Mesothelial cell of epicardium (in vitro differentiated cells): ENCODE measurements at regions not wholly inside any gene's neighbourhood (a gene's known extent, or its start where the extent isn't known, plus 50 kb on each side); places are given as distances from the start of the nearest gene placed in this dataset.

Source experiments
- DNase-seq, 2 experiments: peaks; one replicate each; pipeline ENCODE4 v3.0.0; 2021; ENCODE audit warnings: low spot score in 2 of 2; ENCODE audit not compliant: unreplicated experiment in 2 of 2
- H3K27ac Mint-ChIP-seq: 2 replicates; pipeline ENCODE4 v1.8.0; 2021; ENCODE audit warnings: mixed read lengths
- H3K27me3 Mint-ChIP-seq: 2 replicates; pipeline ENCODE4 v1.8.0; 2021; ENCODE audit warnings: low read depth, mixed read lengths
- H3K36me3 Mint-ChIP-seq: 2 replicates; pipeline ENCODE4 v1.8.0; 2021; ENCODE audit warnings: mixed read lengths
- H3K4me1 Mint-ChIP-seq: 2 replicates; pipeline ENCODE4 v1.8.0; 2021; ENCODE audit warnings: mixed read lengths
- H3K4me3 Mint-ChIP-seq: 2 replicates; pipeline ENCODE4 v1.8.0; 2021; ENCODE audit warnings: mild to moderate bottlenecking, moderate library complexity, mixed read lengths
- H3K9me3 Mint-ChIP-seq: 2 replicates; pipeline ENCODE4 v1.8.0; 2021; ENCODE audit warnings: mixed read lengths
- CTCF ChIP-seq: fragments of 200-600 bp; sonication (generic); IDR thresholded peaks from one replicate; pipeline ENCODE4 v1.5.0; 2021; ENCODE audit warnings: antibody characterized with exemption; ENCODE audit not compliant: unreplicated experiment

- TF ChIP-seq CTCF, result no peak
- Mint-ChIP-seq H3K4me3 (no peak overlapping the region), H3K36me3 (no peaks in the 10 kb centered on the region), H3K9me3 (no peaks in the 10 kb centered on the region), H3K27ac (no peak overlapping the region), H3K27me3 (peaks cover 15% of the 10 kb centered on the region), H3K4me1 (peaks cover 65% of the 10 kb centered on the region)
- DNase-seq, result no peak
Measured at GRCh38 chr14:22508662-22509035, 80.4 kb downstream of the DAD1 start.

DNA sequence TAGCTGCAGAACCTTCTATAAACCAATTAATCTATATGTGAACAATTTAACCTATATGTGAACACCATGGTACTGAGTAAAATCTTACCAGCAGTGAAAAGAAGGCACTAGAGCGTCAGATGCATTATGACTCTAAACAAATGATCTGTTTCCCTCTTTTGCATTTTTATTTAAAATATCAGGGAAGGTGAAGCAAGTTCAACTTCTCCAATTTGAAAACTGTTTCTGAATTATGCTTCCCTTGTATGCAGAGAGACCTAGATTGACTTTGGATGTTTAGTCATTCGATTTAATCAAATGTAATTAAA is 80.9 kb downstream of the DAD1 start:
- H3K36me3 Mint-ChIP-seq, result no peaks in the 10 kb centered on the region
- H3K27me3 Mint-ChIP-seq, result peaks cover 15% of the 10 kb centered on the region
- H3K4me3 Mint-ChIP-seq, result no peak overlapping the region
- peaks cover 59% of the 10 kb centered on the region for H3K4me1 Mint-ChIP-seq
- no peak for DNase-seq
- H3K9me3 Mint-ChIP-seq, result no peaks in the 10 kb centered on the region
- no peak for TF ChIP-seq CTCF
- no peak overlapping the region for H3K27ac Mint-ChIP-seq

GRCh38 chr14:22506778-22507351 is 82.2 kb downstream of the DAD1 start:
- Mint-ChIP-seq H3K4me3 (no peak overlapping the region), H3K4me1 (peaks cover 63% of the 10 kb centered on the region), H3K36me3 (no peaks in the 10 kb centered on the region), H3K27me3 (peaks cover 15% of the 10 kb centered on the region), H3K9me3 (no peaks in the 10 kb centered on the region), H3K27ac (peak overlapping the region; percentile 8)
- DNase-seq, result no peak
- no peak for TF ChIP-seq CTCF

- H3K4me3 Mint-ChIP-seq, result no peak overlapping the region
- H3K9me3 Mint-ChIP-seq, result no peaks in the 10 kb centered on the region
- no peak for TF ChIP-seq CTCF
- DNase-seq, result no peak
- peaks cover 63% of the 10 kb centered on the region for H3K4me1 Mint-ChIP-seq
- peaks cover 16% of the 10 kb centered on the region for H3K27me3 Mint-ChIP-seq
- no peaks in the 10 kb centered on the region for H3K36me3 Mint-ChIP-seq
- H3K27ac Mint-ChIP-seq, result peak overlapping the region; percentile 18
Measured at GRCh38 chr14:22506378-22506710, 82.7 kb downstream of the DAD1 start.

DNA sequence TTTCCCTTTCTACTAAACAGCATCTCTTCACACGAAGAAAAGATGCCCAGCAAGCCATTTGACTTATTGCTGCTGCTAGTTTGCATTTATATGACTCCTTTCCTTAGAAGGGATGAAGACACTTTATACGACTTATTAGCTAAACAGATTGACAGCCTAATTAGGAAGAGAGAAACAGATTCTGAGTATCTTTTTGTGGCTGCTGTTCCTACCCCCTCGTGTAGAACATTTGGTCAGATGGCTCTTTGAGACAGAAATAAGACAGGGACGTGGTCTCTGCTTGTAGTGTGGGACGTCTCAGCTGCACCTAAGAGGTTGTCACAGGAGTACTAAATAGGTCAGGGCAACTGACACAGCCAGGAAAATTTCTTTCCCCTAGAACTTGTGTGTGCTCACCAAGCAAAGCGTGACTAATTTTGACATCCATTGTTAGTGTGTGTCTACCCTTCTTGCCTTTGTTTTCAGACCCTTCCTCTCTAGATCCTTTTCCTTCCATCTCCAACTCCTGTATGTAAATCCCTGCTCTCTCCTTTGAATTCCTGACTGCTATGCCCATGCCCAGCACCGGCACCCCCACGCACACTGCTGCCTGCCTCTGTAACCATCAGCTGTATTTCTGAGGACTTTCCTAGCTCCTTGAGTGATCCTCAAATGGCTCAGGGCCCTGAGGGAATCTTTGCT is 83.2 kb downstream of the DAD1 start:
- H3K4me1 Mint-ChIP-seq, result peaks cover 60% of the 10 kb centered on the region
- TF ChIP-seq CTCF, result no peak
- H3K9me3 Mint-ChIP-seq, result no peaks in the 10 kb centered on the region
- H3K27me3 Mint-ChIP-seq, result peaks cover 21% of the 10 kb centered on the region
- no peaks in the 10 kb centered on the region for H3K36me3 Mint-ChIP-seq
- no peak overlapping the region for H3K4me3 Mint-ChIP-seq
- H3K27ac Mint-ChIP-seq, result peak overlapping the region; percentile 18
- no peak for DNase-seq

DNA sequence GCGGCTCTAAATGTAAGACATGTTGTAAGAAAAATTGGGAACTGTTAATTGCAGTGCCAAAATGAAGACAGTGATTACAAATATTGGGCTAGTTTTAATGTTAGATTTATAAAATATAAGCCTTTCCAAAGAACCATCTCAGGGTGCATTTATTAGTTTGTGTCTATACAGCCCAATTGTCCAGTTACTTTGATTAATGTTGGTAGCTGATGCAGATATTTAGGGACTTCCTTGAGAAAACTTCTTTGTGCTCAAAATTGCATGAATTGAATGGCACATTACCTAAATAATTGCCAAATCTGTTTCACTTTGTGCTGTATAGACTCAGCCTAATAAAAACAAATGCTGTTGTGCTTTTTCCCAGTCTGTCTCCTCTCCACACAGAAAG is 83.7 kb downstream of the DAD1 start:
- Mint-ChIP-seq H3K36me3 (no peaks in the 10 kb centered on the region), H3K4me3 (no peak overlapping the region), H3K27ac (no peak overlapping the region), H3K4me1 (peaks cover 54% of the 10 kb centered on the region), H3K27me3 (peaks cover 27% of the 10 kb centered on the region), H3K9me3 (no peaks in the 10 kb centered on the region)
- no peak for TF ChIP-seq CTCF
- DNase-seq, result no peak
